HFF-Myc (cell line): ENCODE measurements at regions not wholly inside any gene's neighbourhood (a gene's known extent, or its start where the extent isn't known, plus 50 kb on each side); places are given as distances from the start of the nearest gene placed in this dataset.
"Not testable (repeated sequence)": the region's sequence is repeated elsewhere in the genome, so short reads cannot be mapped to it uniquely, and the experiment has no call there.

Source experiments
- DNase-seq: peaks from one replicate; pipeline ENCODE4 v3.0.0-alpha.2; 2011; ENCODE audit warnings: low read depth; ENCODE audit errors: extremely low read depth
- H3K4me3 ChIP-seq: replicated peaks from 2 replicates; pipeline ENCODE4 v1.5.1; 2011; ENCODE audit warnings: low read depth, mild to moderate bottlenecking, control low read depth, low read length
- CTCF ChIP-seq: IDR thresholded peaks from 2 replicates; pipeline ENCODE4 v1.5.1; 2012; ENCODE audit warnings: mild to moderate bottlenecking, low read depth, low read length, control low read depth; ENCODE audit errors: missing control alignments

DNA sequence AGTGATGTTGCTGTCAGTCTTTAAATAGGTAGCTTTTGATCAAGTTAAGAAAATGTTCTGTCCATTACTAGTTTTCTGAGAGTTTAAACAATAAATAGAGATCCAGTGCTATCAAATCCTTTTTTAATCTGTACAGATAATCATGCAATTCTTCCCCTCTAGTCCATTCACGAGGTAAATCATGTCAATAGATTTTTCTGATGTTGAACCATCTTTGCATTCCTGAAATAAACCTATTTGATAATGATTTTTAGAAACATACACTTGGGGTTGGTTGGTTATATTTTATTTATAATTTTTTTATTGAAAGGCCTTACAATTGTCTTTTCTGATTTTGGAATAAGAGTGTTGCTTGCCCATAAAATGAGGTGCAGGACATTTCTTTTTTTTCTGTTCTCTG, 95.0 kb downstream of the FAM53A start:
- no peak for TF ChIP-seq CTCF
- no peak overlapping the region for H3K4me3 ChIP-seq
- DNase-seq, result no peak

DNA sequence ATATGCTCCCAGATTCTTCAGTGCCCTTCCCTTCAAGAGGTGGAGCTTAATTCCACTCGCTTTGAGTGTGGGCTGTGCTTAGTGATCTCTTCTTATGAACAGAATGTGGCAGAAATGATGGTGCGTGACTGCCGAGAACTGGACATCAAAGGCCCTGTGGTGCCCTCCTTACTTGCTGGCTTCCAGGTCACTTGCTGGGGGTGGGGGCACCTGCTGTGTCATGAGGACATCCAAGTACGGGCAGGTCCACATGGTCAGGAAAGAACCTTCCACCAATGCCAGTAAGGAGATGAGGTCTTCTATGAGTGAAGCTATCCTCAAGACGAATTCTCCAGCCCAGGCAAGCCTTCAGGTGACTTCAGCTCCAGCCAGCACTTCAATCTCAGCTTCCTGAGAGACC, 95.8 kb downstream of the FAM53A start:
- H3K4me3 ChIP-seq, result no peak overlapping the region
- no peak for DNase-seq
- TF ChIP-seq CTCF, result no peak

GRCh38 chr4:1584498-1584897, 99.6 kb downstream of the FAM53A start:
- H3K4me3 ChIP-seq, result no peak overlapping the region
- no peak for TF ChIP-seq CTCF
- no peak for DNase-seq

DNA sequence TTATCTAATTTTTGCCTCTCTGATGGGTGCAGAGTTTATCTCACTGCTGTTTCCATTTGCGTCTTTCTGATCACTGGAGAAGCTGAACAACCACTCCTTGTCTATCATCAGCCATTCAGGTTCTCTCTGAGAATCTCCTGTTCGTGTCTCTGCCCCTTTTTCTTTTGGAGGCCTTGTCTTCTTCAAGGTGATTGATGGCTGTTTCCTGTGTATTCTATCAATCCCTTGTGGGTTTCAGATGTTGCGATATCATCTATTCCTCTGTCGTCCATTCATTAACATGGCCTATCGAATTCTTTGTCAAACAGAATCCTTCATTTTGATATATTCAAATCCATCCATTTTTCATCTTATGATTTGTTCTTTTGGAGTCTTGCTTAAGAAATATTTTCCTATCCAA, 100.3 kb downstream of the FAM53A start:
- no peak for DNase-seq
- TF ChIP-seq CTCF, result no peak
- H3K4me3 ChIP-seq, result no peak overlapping the region

DNA sequence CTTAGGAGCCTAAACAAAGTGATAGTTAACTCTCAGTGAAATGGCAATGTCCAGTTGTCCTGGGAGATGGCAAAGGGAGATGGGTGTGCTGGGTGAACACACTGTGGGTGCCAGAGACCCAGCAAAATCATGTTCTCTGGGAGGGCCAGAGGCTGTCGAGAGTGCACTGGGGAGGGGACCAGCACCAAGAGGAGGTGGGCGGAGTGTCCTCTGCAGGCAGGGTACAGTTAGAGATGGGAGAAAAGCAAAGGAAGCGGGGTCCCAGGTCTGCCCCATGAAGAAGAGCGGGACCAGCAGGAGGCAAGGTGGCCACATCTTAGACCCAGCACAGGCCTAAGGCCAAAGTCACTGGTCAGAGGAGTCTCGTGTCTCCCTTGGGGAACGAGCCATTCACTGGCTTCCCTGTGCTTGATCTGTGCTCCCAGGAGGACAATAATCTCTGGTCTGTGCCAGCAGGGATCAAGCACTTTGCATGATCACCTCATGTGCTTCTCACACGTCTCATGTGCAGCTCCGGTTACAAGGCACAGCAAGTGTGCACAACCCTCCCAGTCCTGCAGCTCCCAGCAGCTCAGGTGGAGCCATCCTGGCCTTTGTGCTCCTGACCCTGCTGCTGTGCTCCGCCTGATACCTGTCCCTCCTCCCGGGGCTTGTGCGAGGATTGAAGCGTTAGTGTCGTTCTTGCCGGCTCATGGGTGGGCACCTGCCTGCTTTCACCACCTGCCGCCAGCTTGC, 100.9 kb downstream of the FAM53A start:
- TF ChIP-seq CTCF, result no peak
- H3K4me3 ChIP-seq, result no peak overlapping the region
- DNase-seq, result no peak

DNA sequence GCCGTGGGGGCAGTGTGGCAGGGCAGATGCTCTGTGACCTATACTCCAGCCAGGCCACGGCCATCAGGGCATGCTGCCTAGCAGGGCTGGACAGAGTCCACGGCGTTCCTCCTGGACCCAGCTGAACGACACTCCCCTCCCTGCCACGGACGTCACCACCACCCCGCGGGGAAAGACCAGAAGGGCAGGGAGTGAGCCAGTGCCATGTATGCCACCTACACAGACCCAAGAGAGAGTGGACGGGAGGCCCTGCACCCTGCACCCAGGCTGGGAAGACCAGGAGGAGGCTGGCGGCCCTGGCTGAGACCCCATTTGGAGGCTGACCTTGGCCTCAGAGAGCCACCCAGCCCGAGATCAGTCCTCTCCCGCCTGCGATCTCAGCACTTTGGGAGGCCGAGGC, 101.9 kb downstream of the FAM53A start:
- no peak overlapping the region for H3K4me3 ChIP-seq
- no peak for DNase-seq
- TF ChIP-seq CTCF, result no peak

- DNase-seq, result peak; percentile 6
- not testable (repeated sequence) for H3K4me3 ChIP-seq
Observed at GRCh38 chr4:1581164-1581894, 102.8 kb downstream of the FAM53A start.

DNA sequence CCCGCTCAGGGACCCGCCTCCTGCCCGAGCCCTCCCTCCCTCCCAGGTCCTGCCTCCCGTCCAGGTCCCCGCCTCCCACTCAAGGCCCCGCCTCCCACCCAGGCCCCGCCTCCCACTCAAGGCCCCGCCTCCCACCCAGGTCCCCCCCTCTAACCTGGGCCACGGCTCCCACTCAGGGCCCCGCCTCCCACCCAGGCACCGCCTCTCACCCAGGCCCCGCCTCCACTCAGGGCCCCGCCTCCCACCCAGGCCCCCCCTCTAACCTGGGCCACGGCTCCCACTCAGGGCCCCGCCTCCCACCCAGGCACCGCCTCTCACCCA, 103.5 kb downstream of the FAM53A start:
- H3K4me3 ChIP-seq, DNase-seq: not testable (repeated sequence)
